Hepatocyte (in vitro differentiated cells): ENCODE measurements at regions not wholly inside any gene's neighbourhood (a gene's known extent, or its start where the extent isn't known, plus 50 kb on each side); places are given as distances from the start of the nearest gene placed in this dataset.

ENCODE experiments used
- CTCF ChIP-seq: fragments of 200-600 bp; sonication (generic); IDR thresholded peaks from 2 replicates; pipeline ENCODE4 v1.5.1; 2016; ENCODE audit warnings: antibody characterized with exemption, mild to moderate bottlenecking; ENCODE audit not compliant: poor library complexity
- EZH2phosphoT487 ChIP-seq: fragments of 200-600 bp; sonication (generic); IDR thresholded peaks from one replicate; pipeline ENCODE4 v1.6.1; 2018; ENCODE audit warnings: antibody characterized with exemption, mild to moderate bottlenecking, low read depth, moderate library complexity; ENCODE audit not compliant: unreplicated experiment, severe bottlenecking

- TF ChIP-seq CTCF (peak; percentile 57), EZH2phosphoT487 (no peak)
Observed at GRCh38 chr1:239308701-239309333, 77.6 kb upstream of the CHRM3 start.
